Esophagus muscularis mucosa (tissue), 4 donors: ENCODE measurements at regions not wholly inside any gene's neighbourhood (a gene's known extent, or its start where the extent isn't known, plus 50 kb on each side); places are given as distances from the start of the nearest gene placed in this dataset.

Experiments used
- CTCF ChIP-seq, 3 experiments: fragments of 200-600 bp in 2 of 3; fragments of 450-650 bp in 1 of 3; sonication (generic) in 2 of 3; IDR thresholded peaks; one replicate each; pipeline ENCODE4 v1.5.1; 2017 to 2019; ENCODE audit warnings: antibody characterized with exemption in 3 of 3, mild to moderate bottlenecking in 2 of 3, moderate library complexity in 1 of 3
- EP300 ChIP-seq: sonication (generic); formaldehyde crosslinking; IDR thresholded peaks from one replicate; pipeline ENCODE4 v1.6.1; 2017; ENCODE audit warnings: antibody characterized with exemption
- POLR2A ChIP-seq: fragments of 450-650 bp; IDR thresholded peaks from one replicate; pipeline ENCODE4 v1.6.1; 2017; ENCODE audit warnings: antibody characterized with exemption, moderate library complexity, mild to moderate bottlenecking, low read depth
- POLR2AphosphoS5 ChIP-seq, 2 donors: sonication (generic); formaldehyde crosslinking; IDR thresholded peaks; one replicate each; pipeline ENCODE4 v1.6.1; 2017; ENCODE audit warnings: antibody characterized with exemption in 2 of 2

GRCh38 chr10:59493017-59493416, 130.7 kb upstream of the FAM13C start:
- TF ChIP-seq CTCF (IDR thresholded peaks at IDR 0.05) (no peak), POLR2A (no peak), EP300 (no peak), POLR2AphosphoS5 (IDR thresholded peaks at IDR 0.05) (no peak)
